ENCODE measurements at regions not wholly inside any gene's neighbourhood (a gene's known extent, or its start where the extent isn't known, plus 50 kb on each side); places are given as distances from the start of the nearest gene placed in this dataset.

GRCh38 chr5:124297826-124298225 lies 448.6 kb downstream of the ZNF608 start:
- H3K36me3 ChIP-seq (ENCODE audit: control insufficient read depth, insufficient read depth, low read length) = peaks cover 4% of the 10 kb centered on the region
- H3K4me1 ChIP-seq (ENCODE audit: control insufficient read depth, insufficient read depth, low read length) = no peaks in the 10 kb centered on the region
- H3K9ac ChIP-seq (ENCODE audit: low read depth, low read length) = no peak overlapping the region
- no peak overlapping the region for H3K4me3 ChIP-seq (ENCODE audit: low read depth, low read length)
- no peaks in the 10 kb centered on the region for H3K27me3 ChIP-seq (ENCODE audit: control insufficient read depth, insufficient read depth, low read length)
- no peaks in the 10 kb centered on the region for H3K9me3 ChIP-seq (ENCODE audit: control insufficient read depth, insufficient read depth, low read length)

DNA sequence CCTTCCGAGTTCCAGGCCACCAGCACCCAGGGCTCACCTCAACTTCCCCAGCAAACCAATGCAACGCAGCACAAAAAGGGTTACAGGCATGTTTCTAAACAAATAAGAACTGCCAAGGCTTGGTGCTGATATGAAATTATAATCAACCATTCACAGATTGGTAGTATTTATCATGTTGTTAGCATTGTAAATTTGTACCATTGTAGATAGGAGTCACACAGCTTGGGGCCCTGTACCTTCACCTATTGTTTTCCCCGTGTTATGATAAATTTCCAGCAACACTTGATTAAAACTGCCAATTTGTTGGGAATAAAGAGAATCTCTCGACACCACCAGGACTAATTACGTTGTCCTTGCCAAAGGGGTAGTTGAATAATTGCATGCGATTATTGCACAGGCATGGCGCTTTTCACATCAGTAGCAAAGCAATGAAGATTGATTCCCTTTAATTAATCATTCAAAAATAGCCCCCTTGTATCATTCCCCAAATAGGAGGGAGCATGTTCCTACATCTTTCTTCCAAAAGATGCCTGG lies 454.1 kb downstream of the ZNF608 start:
- H3K36me3 ChIP-seq (ENCODE audit: control insufficient read depth, insufficient read depth, low read length) = no peaks in the 10 kb centered on the region

DNA sequence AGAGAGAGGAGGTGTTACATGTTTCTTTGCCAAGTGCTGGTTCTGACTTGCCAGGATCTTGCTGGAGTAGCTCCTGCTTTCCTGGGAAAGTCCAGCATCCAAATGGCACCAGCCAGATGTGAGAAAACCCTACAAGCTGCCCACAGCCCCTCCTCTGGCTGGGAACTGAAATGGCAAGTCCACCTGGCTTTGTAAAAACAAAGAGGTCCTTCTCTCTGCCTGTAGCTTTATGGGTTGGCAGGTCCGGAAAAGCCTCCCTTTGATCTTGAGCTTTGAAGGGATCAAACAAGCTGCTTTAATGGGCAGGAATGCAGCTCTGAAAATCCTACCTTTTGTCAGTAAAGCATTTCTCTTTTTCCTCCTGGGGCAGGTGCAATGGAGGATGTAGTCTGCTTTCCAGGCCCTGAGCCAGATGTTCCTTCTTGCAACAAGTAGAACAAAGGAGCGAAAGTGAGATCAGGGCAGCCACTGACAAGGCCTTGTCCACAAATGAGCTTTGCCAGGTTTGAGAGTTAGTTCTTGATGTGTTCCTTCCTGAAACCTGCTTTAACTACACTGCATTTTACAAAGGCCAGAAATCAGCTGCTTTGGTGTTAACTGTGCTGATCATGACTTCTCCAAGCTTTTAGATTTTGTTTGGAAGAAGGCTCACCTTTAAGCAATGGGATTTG lies 456.7 kb downstream of the ZNF608 start:
- Histone ChIP-seq H3K9me3 (ENCODE audit: control insufficient read depth, insufficient read depth, low read length) (no peaks in the 10 kb centered on the region), H3K4me1 (ENCODE audit: control insufficient read depth, insufficient read depth, low read length) (no peaks in the 10 kb centered on the region), H3K4me3 (ENCODE audit: low read depth, low read length) (no peak overlapping the region), H3K36me3 (ENCODE audit: control insufficient read depth, insufficient read depth, low read length) (no peaks in the 10 kb centered on the region), H3K9ac (ENCODE audit: low read depth, low read length) (no peak overlapping the region), H3K27me3 (ENCODE audit: control insufficient read depth, insufficient read depth, low read length) (no peaks in the 10 kb centered on the region)

More for the DNA sequence above, 454.1 kb downstream of the ZNF608 start:
- H3K9ac ChIP-seq (ENCODE audit: low read depth, low read length) = no peak overlapping the region
- H3K9me3 ChIP-seq (ENCODE audit: control insufficient read depth, insufficient read depth, low read length) = no peaks in the 10 kb centered on the region
- H3K4me1 ChIP-seq (ENCODE audit: control insufficient read depth, insufficient read depth, low read length) = no peaks in the 10 kb centered on the region
- H3K4me3 ChIP-seq (ENCODE audit: low read depth, low read length) = no peak overlapping the region
- H3K27me3 ChIP-seq (ENCODE audit: control insufficient read depth, insufficient read depth, low read length) = no peaks in the 10 kb centered on the region

GRCh38 chr5:124289130-124289529 lies 457.3 kb downstream of the ZNF608 start:
- Histone ChIP-seq H3K9ac (ENCODE audit: low read depth, low read length) (no peak overlapping the region), H3K27me3 (ENCODE audit: control insufficient read depth, insufficient read depth, low read length) (no peaks in the 10 kb centered on the region), H3K36me3 (ENCODE audit: control insufficient read depth, insufficient read depth, low read length) (no peaks in the 10 kb centered on the region), H3K9me3 (ENCODE audit: control insufficient read depth, insufficient read depth, low read length) (no peaks in the 10 kb centered on the region), H3K4me1 (ENCODE audit: control insufficient read depth, insufficient read depth, low read length) (no peaks in the 10 kb centered on the region), H3K4me3 (ENCODE audit: low read depth, low read length) (no peak overlapping the region)

DNA sequence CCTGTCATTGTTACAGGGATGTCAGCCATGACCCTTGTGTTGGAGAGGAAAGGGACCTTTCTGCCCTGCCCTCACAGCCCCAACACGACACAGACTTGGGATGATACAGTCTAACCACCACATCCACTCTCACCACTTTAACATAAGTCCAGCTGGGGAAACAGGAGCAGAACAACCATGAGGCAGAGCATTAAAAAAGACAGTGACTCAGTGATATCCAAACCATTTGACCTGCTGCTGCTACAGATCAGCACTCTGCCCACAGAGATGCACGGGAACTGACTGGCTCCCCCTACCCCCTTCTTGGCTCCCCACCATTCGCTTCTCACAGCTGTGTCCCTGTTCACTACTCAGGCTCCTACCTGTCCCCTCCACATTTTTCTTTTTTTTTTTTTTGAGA lies 458.6 kb downstream of the ZNF608 start:
- no peak overlapping the region for H3K4me3 ChIP-seq (ENCODE audit: low read depth, low read length)
- no peak overlapping the region for H3K9ac ChIP-seq (ENCODE audit: low read depth, low read length)

DNA sequence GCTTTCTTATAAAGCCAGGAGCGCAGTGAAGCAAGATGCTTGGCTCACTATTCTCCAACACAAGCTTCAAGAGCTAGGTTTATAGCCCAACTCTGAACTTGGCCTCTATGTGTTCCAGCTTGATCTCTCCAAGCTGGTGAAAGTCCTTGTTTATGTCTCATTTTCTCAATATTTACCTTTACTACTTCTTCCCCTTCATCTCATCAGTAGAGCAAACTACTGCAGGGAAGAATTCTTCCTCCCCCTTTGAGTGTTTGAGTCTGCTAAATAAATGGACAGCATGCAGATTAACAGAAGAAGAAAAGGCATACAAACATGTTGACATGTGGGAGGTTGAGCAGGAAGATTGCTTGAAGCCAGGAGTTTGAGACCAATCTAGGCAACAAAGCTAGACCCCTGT lies 460.7 kb downstream of the ZNF608 start:
- Histone ChIP-seq H3K9me3 (ENCODE audit: control insufficient read depth, insufficient read depth, low read length) (no peaks in the 10 kb centered on the region), H3K36me3 (ENCODE audit: control insufficient read depth, insufficient read depth, low read length) (no peaks in the 10 kb centered on the region), H3K9ac (ENCODE audit: low read depth, low read length) (no peak overlapping the region), H3K4me3 (ENCODE audit: low read depth, low read length) (no peak overlapping the region), H3K27me3 (ENCODE audit: control insufficient read depth, insufficient read depth, low read length) (no peaks in the 10 kb centered on the region), H3K4me1 (ENCODE audit: control insufficient read depth, insufficient read depth, low read length) (no peaks in the 10 kb centered on the region)

More for the DNA sequence above, 458.6 kb downstream of the ZNF608 start:
- H3K4me1 ChIP-seq (ENCODE audit: control insufficient read depth, insufficient read depth, low read length) = no peaks in the 10 kb centered on the region
- H3K27me3 ChIP-seq (ENCODE audit: control insufficient read depth, insufficient read depth, low read length) = no peaks in the 10 kb centered on the region
- H3K36me3 ChIP-seq (ENCODE audit: control insufficient read depth, insufficient read depth, low read length) = no peaks in the 10 kb centered on the region
- H3K9me3 ChIP-seq (ENCODE audit: control insufficient read depth, insufficient read depth, low read length) = no peaks in the 10 kb centered on the region

- H3K9ac ChIP-seq (ENCODE audit: low read depth, low read length) = no peak overlapping the region
- no peak overlapping the region for H3K4me3 ChIP-seq (ENCODE audit: low read depth, low read length)
- H3K4me1 ChIP-seq (ENCODE audit: control insufficient read depth, insufficient read depth, low read length) = no peaks in the 10 kb centered on the region
- H3K27me3 ChIP-seq (ENCODE audit: control insufficient read depth, insufficient read depth, low read length) = no peaks in the 10 kb centered on the region
- H3K9me3 ChIP-seq (ENCODE audit: control insufficient read depth, insufficient read depth, low read length) = no peaks in the 10 kb centered on the region
- H3K36me3 ChIP-seq (ENCODE audit: control insufficient read depth, insufficient read depth, low read length) = no peaks in the 10 kb centered on the region
Observed at GRCh38 chr5:124285071-124285470, 461.4 kb downstream of the ZNF608 start.

DNA sequence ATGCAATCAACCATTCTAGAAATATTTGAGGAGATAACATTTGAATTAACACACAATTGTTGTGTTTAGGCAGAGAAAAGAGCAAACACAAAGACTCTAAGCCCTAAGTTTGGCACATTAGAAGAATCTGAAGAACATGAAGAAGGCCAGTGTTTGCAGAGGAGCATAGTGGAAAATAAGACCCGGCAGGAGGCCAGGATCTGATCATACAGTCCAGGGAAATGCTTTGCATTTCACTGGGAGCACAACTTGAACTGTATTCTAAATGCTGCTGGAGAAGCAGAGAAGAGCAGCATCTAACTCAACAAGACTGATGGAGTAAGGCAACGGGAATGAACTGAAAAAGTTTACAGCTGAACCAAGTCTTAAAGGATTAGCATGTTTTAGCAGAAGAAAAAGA lies 463.4 kb downstream of the ZNF608 start:
- Histone ChIP-seq H3K9me3 (ENCODE audit: control insufficient read depth, insufficient read depth, low read length) (no peaks in the 10 kb centered on the region), H3K36me3 (ENCODE audit: control insufficient read depth, insufficient read depth, low read length) (no peaks in the 10 kb centered on the region), H3K9ac (ENCODE audit: low read depth, low read length) (no peak overlapping the region), H3K27me3 (ENCODE audit: control insufficient read depth, insufficient read depth, low read length) (no peaks in the 10 kb centered on the region), H3K4me3 (ENCODE audit: low read depth, low read length) (no peak overlapping the region), H3K4me1 (ENCODE audit: control insufficient read depth, insufficient read depth, low read length) (no peaks in the 10 kb centered on the region)

DNA sequence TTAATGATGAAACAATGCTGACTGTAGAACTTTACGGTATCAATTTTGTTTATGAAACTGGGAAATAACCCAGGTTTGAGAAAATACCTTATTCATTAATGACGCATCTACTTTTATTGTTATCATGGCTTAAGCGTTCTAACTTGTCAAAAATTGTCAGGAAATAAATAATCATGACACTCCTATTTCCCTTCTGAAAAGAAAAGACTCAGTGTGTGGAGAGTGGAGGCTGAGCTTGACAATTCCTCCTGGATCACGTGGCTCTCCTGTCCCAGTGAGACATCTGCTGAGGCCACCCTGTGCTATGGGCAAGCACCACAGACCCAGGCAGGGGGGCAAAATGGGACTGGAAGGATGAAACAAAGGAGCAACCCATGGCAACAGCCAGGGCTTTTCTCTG lies 466.4 kb downstream of the ZNF608 start:
- Histone ChIP-seq H3K4me3 (ENCODE audit: low read depth, low read length) (no peak overlapping the region), H3K27me3 (ENCODE audit: control insufficient read depth, insufficient read depth, low read length) (no peaks in the 10 kb centered on the region), H3K9me3 (ENCODE audit: control insufficient read depth, insufficient read depth, low read length) (no peaks in the 10 kb centered on the region)

GRCh38 chr5:124279146-124279876 lies 467.1 kb downstream of the ZNF608 start:
- Histone ChIP-seq H3K27me3 (ENCODE audit: control insufficient read depth, insufficient read depth, low read length) (no peaks in the 10 kb centered on the region), H3K4me1 (ENCODE audit: control insufficient read depth, insufficient read depth, low read length) (no peaks in the 10 kb centered on the region), H3K9me3 (ENCODE audit: control insufficient read depth, insufficient read depth, low read length) (no peaks in the 10 kb centered on the region), H3K9ac (ENCODE audit: low read depth, low read length) (no peak overlapping the region), H3K36me3 (ENCODE audit: control insufficient read depth, insufficient read depth, low read length) (no peaks in the 10 kb centered on the region), H3K4me3 (ENCODE audit: low read depth, low read length) (no peak overlapping the region)

More for the DNA sequence above, 466.4 kb downstream of the ZNF608 start:
- H3K4me1 ChIP-seq (ENCODE audit: control insufficient read depth, insufficient read depth, low read length) = no peaks in the 10 kb centered on the region
- no peak overlapping the region for H3K9ac ChIP-seq (ENCODE audit: low read depth, low read length)
- H3K36me3 ChIP-seq (ENCODE audit: control insufficient read depth, insufficient read depth, low read length) = no peaks in the 10 kb centered on the region

DNA sequence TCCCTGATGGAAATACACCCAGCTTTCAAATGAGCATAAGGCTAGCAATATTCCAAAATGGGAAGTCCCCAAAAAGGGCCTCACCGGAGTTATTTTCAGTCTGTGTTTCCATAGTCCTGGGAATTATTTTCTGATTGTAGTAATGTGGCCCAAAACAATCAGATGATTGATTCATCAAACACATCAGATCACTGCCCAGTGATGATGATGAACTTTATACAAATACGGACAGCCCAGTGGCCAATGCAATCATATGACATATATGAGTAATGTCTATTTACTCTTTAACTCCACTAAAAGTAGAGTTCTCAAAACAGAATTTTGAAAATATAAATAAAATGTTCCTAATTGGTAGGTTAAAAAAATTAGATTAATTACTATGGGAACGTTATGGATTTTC lies 467.8 kb downstream of the ZNF608 start:
- Histone ChIP-seq H3K9me3 (ENCODE audit: control insufficient read depth, insufficient read depth, low read length) (no peaks in the 10 kb centered on the region), H3K4me3 (ENCODE audit: low read depth, low read length) (no peak overlapping the region), H3K36me3 (ENCODE audit: control insufficient read depth, insufficient read depth, low read length) (no peaks in the 10 kb centered on the region), H3K9ac (ENCODE audit: low read depth, low read length) (no peak overlapping the region), H3K27me3 (ENCODE audit: control insufficient read depth, insufficient read depth, low read length) (no peaks in the 10 kb centered on the region), H3K4me1 (ENCODE audit: control insufficient read depth, insufficient read depth, low read length) (no peaks in the 10 kb centered on the region)

Measured in iPS-15b (cell line).